ENCODE measurements at regions not wholly inside any gene's neighbourhood (a gene's known extent, or its start where the extent isn't known, plus 50 kb on each side); places are given as distances from the start of the nearest gene placed in this dataset.

DNA sequence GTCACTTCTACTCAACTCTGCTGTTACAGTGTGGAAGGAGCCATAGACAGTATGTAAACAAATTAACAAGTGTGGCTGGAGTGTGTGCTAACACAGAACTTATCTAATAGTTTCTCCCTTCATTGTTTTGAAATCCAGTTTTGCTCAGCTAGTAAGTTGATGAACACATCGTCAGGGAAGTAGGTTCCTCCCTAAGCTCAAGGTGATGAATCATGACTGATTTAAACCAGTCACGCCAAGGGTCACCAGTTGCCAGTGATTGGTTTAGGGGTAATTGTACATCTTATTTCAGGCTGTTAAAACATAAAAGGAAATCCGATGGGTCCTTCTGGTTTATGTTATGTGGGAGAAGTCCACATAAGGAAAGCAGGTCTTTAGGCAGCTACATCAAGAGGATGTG, 97.0 kb upstream of the CHODL start:
- ATAC-seq (no peak), DNase-seq (no peak)
- no peaks in the 10 kb centered on the region for H3K4me1 ChIP-seq
- no peaks in the 10 kb centered on the region for H3K27me3 ChIP-seq (ENCODE audit: low read depth)
- TF ChIP-seq CTCF (IDR thresholded peaks at IDR 0.05), result no peak
- no peaks in the 10 kb centered on the region for H3K9me3 ChIP-seq
- H3K36me3 ChIP-seq, result no peaks in the 10 kb centered on the region
- H3K27ac ChIP-seq, result no peak overlapping the region
- H3K4me3 ChIP-seq, result no peak overlapping the region
- intact Hi-C loops (cut with DNase I), result no loop called here

- H3K36me3 ChIP-seq, result no peaks in the 10 kb centered on the region
- H3K9me3 ChIP-seq, result no peaks in the 10 kb centered on the region
- intact Hi-C loops (cut with DNase I), result no loop called here
- H3K27ac ChIP-seq, result no peak overlapping the region
- ATAC-seq (no peak), DNase-seq (no peak)
- no peak for TF ChIP-seq CTCF (IDR thresholded peaks at IDR 0.05)
- H3K27me3 ChIP-seq (ENCODE audit: low read depth), result no peaks in the 10 kb centered on the region
- no peak overlapping the region for H3K4me3 ChIP-seq
- no peaks in the 10 kb centered on the region for H3K4me1 ChIP-seq
Measured at GRCh38 chr21:18146820-18147219, 97.8 kb upstream of the CHODL start.

DNA sequence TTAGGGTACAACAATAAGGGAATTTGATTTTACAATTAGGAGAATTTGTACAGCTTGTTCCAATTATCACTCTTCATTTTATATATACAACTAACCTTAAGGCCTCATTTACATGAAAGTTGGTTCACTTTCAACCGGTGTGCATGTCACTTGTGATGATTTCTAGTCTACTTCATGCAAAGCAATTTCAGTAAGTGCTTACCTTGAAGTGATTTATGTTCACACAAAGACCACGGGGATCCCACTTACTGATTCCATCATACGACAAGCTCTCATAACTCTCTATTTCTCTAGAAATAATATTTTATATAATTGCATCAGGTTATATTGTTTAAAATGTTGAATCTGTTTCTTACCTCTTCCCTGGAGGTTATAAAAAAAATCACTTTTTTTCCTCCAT, 100.3 kb upstream of the CHODL start:
- ATAC-seq, result no peak
- H3K9me3 ChIP-seq, result no peaks in the 10 kb centered on the region
- no peak for DNase-seq
- H3K4me1 ChIP-seq, result no peaks in the 10 kb centered on the region
- H3K27ac ChIP-seq, result no peak overlapping the region
- H3K36me3 ChIP-seq, result no peaks in the 10 kb centered on the region
- TF ChIP-seq CTCF (IDR thresholded peaks at IDR 0.05), result no peak
- intact Hi-C loops (cut with DNase I), result no loop called here
- H3K27me3 ChIP-seq (ENCODE audit: low read depth), result no peaks in the 10 kb centered on the region
- H3K4me3 ChIP-seq, result no peak overlapping the region

DNA sequence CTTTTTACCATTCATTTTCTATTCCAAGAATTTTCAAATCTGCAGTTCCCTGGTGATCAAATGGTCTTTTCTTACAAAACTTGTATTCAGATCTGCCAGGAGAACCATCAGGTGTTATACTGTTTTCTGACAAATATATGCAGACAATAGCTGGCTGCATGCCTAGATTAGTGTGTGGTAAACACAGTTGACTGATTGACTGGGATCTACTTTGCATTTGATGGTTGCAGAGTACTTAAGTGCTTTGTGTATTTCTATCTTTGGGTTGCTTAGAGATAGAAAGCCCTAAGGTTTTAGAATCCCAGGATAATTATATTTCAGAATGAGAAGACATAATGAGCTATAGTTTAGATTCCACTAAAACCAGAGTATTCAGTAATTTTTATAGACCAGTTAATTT, 102.0 kb upstream of the CHODL start:
- intact Hi-C loops (cut with DNase I), result no loop called here
- ATAC-seq (no peak), DNase-seq (no peak)
- Histone ChIP-seq H3K36me3 (no peaks in the 10 kb centered on the region), H3K9me3 (no peaks in the 10 kb centered on the region), H3K4me3 (no peak overlapping the region), H3K27ac (no peak overlapping the region), H3K27me3 (ENCODE audit: low read depth) (no peaks in the 10 kb centered on the region), H3K4me1 (no peaks in the 10 kb centered on the region)
- no peak for TF ChIP-seq CTCF (IDR thresholded peaks at IDR 0.05)

GRCh38 chr21:18138507-18138906, 106.1 kb upstream of the CHODL start:
- H3K4me3 ChIP-seq, result no peak overlapping the region
- intact Hi-C loops (cut with DNase I), result no loop called here
- no peaks in the 10 kb centered on the region for H3K9me3 ChIP-seq
- TF ChIP-seq CTCF (IDR thresholded peaks at IDR 0.05), result no peak
- DNase-seq, result no peak
- ATAC-seq, result no peak
- no peaks in the 10 kb centered on the region for H3K27me3 ChIP-seq (ENCODE audit: low read depth)
- H3K27ac ChIP-seq, result no peak overlapping the region
- H3K36me3 ChIP-seq, result no peaks in the 10 kb centered on the region
- H3K4me1 ChIP-seq, result no peaks in the 10 kb centered on the region

DNA sequence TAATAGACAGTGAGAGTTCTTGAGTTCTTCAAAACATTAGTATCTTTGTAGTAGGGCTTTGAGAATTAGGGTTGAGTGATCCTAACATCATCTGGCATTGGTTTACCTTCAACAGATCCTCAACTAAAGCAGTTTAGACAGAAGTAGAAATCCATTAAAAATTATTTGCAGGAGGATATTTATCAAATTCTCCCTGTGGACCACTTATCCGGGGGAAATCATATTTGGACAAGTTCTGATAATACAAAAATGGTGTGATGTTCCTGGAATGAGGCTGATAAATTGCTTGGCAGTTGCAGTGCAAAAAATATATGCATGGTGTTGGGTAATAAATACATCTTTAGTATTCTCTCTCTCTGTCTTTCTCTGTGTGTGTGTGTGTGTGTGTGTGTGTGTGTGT, 115.1 kb upstream of the CHODL start:
- intact Hi-C loops (cut with DNase I), result no loop called here
- DNase-seq, result no peak
- Histone ChIP-seq H3K4me3 (no peak overlapping the region), H3K9me3 (no peaks in the 10 kb centered on the region), H3K27me3 (ENCODE audit: low read depth) (no peaks in the 10 kb centered on the region), H3K36me3 (no peaks in the 10 kb centered on the region), H3K4me1 (no peaks in the 10 kb centered on the region), H3K27ac (no peak overlapping the region)
- no peak for TF ChIP-seq CTCF (IDR thresholded peaks at IDR 0.05)
- no peak for ATAC-seq
